Testis (tissue), 2 donors: ENCODE measurements at regions not wholly inside any gene's neighbourhood (a gene's known extent, or its start where the extent isn't known, plus 50 kb on each side); places are given as distances from the start of the nearest gene placed in this dataset.

Experiments
- CTCF ChIP-seq, 3 experiments: fragments of 450-650 bp in 2 of 3; fragments of 200-600 bp in 1 of 3; sonication (generic) in 1 of 3; IDR thresholded peaks; one replicate each; pipeline ENCODE4 v1.5.1; 2016 to 2019; ENCODE audit warnings: antibody characterized with exemption in 3 of 3, mild to moderate bottlenecking in 2 of 3, moderate library complexity in 1 of 3
- POLR2A ChIP-seq: fragments of 450-650 bp; IDR thresholded peaks from one replicate; pipeline ENCODE4 v1.6.1; 2017; ENCODE audit warnings: antibody characterized with exemption, mild to moderate bottlenecking, moderate library complexity

- no peak for TF ChIP-seq POLR2A
- TF ChIP-seq CTCF (IDR thresholded peaks at IDR 0.05), result no peak
These were observed 117.4 kb upstream of the EDNRA start for GRCh38 chr4:147363514-147363913.
